Endothelial cell (in vitro differentiated cells): ENCODE measurements at regions not wholly inside any gene's neighbourhood (a gene's known extent, or its start where the extent isn't known, plus 50 kb on each side); places are given as distances from the start of the nearest gene placed in this dataset.
"Not testable (repeated sequence)": the region's sequence is repeated elsewhere in the genome, so short reads cannot be mapped to it uniquely, and the experiment has no call there.

ENCODE experiments used
- DNase-seq: peaks from one replicate; pipeline ENCODE4 v3.0.0; 2021; ENCODE audit warnings: low spot score
- H3K27ac Mint-ChIP-seq: one replicate; pipeline ENCODE4 v1.8.0; 2021; ENCODE audit warnings: mixed read lengths, inconsistent platforms; ENCODE audit not compliant: unreplicated experiment
- H3K27me3 Mint-ChIP-seq: one replicate; pipeline ENCODE4 v1.8.0; 2021; ENCODE audit warnings: mild to moderate bottlenecking, moderate library complexity, mixed read lengths, inconsistent platforms; ENCODE audit not compliant: unreplicated experiment
- H3K36me3 Mint-ChIP-seq: one replicate; pipeline ENCODE4 v1.8.0; 2021; ENCODE audit warnings: mild to moderate bottlenecking, low read depth, mixed read lengths, inconsistent platforms; ENCODE audit not compliant: unreplicated experiment
- H3K4me1 Mint-ChIP-seq: one replicate; pipeline ENCODE4 v1.8.0; 2021; ENCODE audit warnings: mild to moderate bottlenecking, mixed read lengths, inconsistent platforms; ENCODE audit not compliant: unreplicated experiment
- H3K4me3 Mint-ChIP-seq: one replicate; pipeline ENCODE4 v1.8.0; 2021; ENCODE audit warnings: mild to moderate bottlenecking, mixed read lengths, inconsistent platforms; ENCODE audit not compliant: unreplicated experiment
- H3K9me3 Mint-ChIP-seq: one replicate; pipeline ENCODE4 v1.8.0; 2021; ENCODE audit warnings: mixed read lengths, inconsistent platforms; ENCODE audit not compliant: unreplicated experiment
- CTCF ChIP-seq: fragments of 200-600 bp; sonication (generic); IDR thresholded peaks from one replicate; pipeline ENCODE4 v1.5.0; 2021; ENCODE audit warnings: antibody characterized with exemption; ENCODE audit not compliant: unreplicated experiment

- not testable (repeated sequence) for H3K27me3 Mint-ChIP-seq, H3K4me1 Mint-ChIP-seq, H3K4me3 Mint-ChIP-seq, H3K36me3 Mint-ChIP-seq, H3K9me3 Mint-ChIP-seq, H3K27ac Mint-ChIP-seq, DNase-seq
- TF ChIP-seq CTCF: peak; percentile 29
Observed at GRCh38 chr7:150084724-150085123, 211.0 kb downstream of the ATP6V0E2 start.

DNA sequence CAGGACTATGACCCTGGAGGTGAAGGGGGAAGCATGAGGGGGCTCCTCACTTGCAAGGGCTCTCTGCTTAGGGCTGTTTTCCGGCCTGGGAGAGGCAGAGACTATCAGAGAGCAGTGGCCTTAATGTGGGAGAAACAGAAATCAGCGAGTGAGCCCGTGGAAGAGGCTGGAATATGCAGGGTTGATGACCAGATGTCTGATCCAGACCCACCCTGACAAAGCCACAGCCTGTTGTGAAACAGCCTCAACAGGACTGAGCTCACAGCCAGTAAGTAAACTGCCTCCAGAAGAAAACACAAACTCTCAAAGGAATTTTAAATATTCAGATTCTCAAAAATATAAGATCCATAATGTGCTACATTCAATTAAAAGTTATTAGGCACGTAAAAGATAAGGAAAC lies 213.7 kb downstream of the ATP6V0E2 start:
- DNase-seq, H3K4me1 Mint-ChIP-seq, H3K36me3 Mint-ChIP-seq, H3K27me3 Mint-ChIP-seq, H3K27ac Mint-ChIP-seq, H3K4me3 Mint-ChIP-seq, H3K9me3 Mint-ChIP-seq: not testable (repeated sequence)

GRCh38 chr7:150089139-150089538 lies 215.4 kb downstream of the ATP6V0E2 start:
- not testable (repeated sequence) for DNase-seq, H3K4me1 Mint-ChIP-seq, H3K36me3 Mint-ChIP-seq, H3K27ac Mint-ChIP-seq, H3K9me3 Mint-ChIP-seq, H3K4me3 Mint-ChIP-seq, H3K27me3 Mint-ChIP-seq

- H3K27ac Mint-ChIP-seq, H3K36me3 Mint-ChIP-seq, H3K9me3 Mint-ChIP-seq, DNase-seq, H3K4me1 Mint-ChIP-seq, H3K4me3 Mint-ChIP-seq, H3K27me3 Mint-ChIP-seq: not testable (repeated sequence)
Observed at GRCh38 chr7:150090776-150091175, 217.0 kb downstream of the ATP6V0E2 start.

GRCh38 chr7:150093897-150094296 lies 220.1 kb downstream of the ATP6V0E2 start:
- H3K27ac Mint-ChIP-seq, H3K27me3 Mint-ChIP-seq, H3K4me3 Mint-ChIP-seq, H3K4me1 Mint-ChIP-seq, H3K9me3 Mint-ChIP-seq, H3K36me3 Mint-ChIP-seq, DNase-seq: not testable (repeated sequence)

GRCh38 chr7:150096213-150096994 lies 222.6 kb downstream of the ATP6V0E2 start:
- not testable (repeated sequence) for H3K36me3 Mint-ChIP-seq, H3K27ac Mint-ChIP-seq, H3K9me3 Mint-ChIP-seq, H3K4me1 Mint-ChIP-seq, DNase-seq, H3K4me3 Mint-ChIP-seq, H3K27me3 Mint-ChIP-seq

- not testable (repeated sequence) for DNase-seq, H3K27me3 Mint-ChIP-seq, H3K36me3 Mint-ChIP-seq
Observed at GRCh38 chr7:150098592-150098991, 224.6 kb upstream of the LRRC61 start.

GRCh38 chr7:150101282-150101681 lies 221.9 kb upstream of the LRRC61 start:
- not testable (repeated sequence) for H3K4me3 Mint-ChIP-seq, H3K27ac Mint-ChIP-seq, H3K9me3 Mint-ChIP-seq, H3K27me3 Mint-ChIP-seq, H3K36me3 Mint-ChIP-seq, H3K4me1 Mint-ChIP-seq, DNase-seq

More at GRCh38 chr7:150098592-150098991, 224.6 kb upstream of the LRRC61 start:
- not testable (repeated sequence) for H3K4me3 Mint-ChIP-seq, H3K4me1 Mint-ChIP-seq, H3K9me3 Mint-ChIP-seq, H3K27ac Mint-ChIP-seq

- not testable (repeated sequence) for H3K27ac Mint-ChIP-seq, H3K9me3 Mint-ChIP-seq, H3K36me3 Mint-ChIP-seq, H3K4me1 Mint-ChIP-seq, H3K4me3 Mint-ChIP-seq, H3K27me3 Mint-ChIP-seq, DNase-seq
Observed at GRCh38 chr7:150107283-150107682, 215.9 kb upstream of the LRRC61 start.

DNA sequence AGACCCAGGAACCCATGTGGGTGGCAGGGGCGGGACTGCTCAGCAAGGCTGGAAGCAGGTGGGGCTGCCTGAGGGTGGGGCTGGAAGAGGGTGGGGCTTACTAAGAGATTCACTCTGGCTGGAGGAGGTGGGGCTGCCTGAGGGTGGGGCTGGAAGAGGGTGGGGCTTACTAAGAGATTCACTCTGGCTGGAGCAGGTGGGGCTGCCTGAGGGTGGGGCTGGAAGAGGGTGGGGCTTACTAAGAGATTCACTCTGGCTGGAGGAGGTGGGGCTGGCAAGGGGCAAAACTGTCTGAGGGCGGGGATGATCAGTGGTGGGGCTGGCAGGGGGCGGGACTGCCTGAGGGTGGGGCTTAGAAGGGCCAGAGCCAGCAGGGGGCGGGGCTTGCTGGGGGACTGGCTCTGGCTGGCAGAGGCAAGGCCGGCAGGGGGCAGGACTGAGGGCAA lies 212.8 kb upstream of the LRRC61 start:
- not testable (repeated sequence) for H3K27ac Mint-ChIP-seq, H3K4me1 Mint-ChIP-seq, DNase-seq, H3K9me3 Mint-ChIP-seq, H3K4me3 Mint-ChIP-seq, H3K27me3 Mint-ChIP-seq, H3K36me3 Mint-ChIP-seq

- H3K27ac Mint-ChIP-seq, H3K27me3 Mint-ChIP-seq, H3K9me3 Mint-ChIP-seq, H3K36me3 Mint-ChIP-seq, H3K4me3 Mint-ChIP-seq, DNase-seq, H3K4me1 Mint-ChIP-seq: not testable (repeated sequence)
Observed at GRCh38 chr7:150110882-150111281, 212.3 kb upstream of the LRRC61 start.
